Smooth muscle cell (in vitro differentiated cells): ENCODE measurements at regions not wholly inside any gene's neighbourhood (a gene's known extent, or its start where the extent isn't known, plus 50 kb on each side); places are given as distances from the start of the nearest gene placed in this dataset.

Source experiments
- DNase-seq: peaks from one replicate; lab custom pipeline; 2025; ENCODE audit not compliant: unreplicated experiment; lab: John Stamatoyannopoulos, UW
- H2AFZ ChIP-seq: fragments of 200-600 bp; sonication (generic); 2 replicates; pipeline ENCODE4 v1.6.0; 2016; ENCODE audit warnings: antibody characterized with exemption, low read depth, mild to moderate bottlenecking
- H3F3A ChIP-seq: fragments of 200-600 bp; sonication (generic); 2 replicates; pipeline ENCODE4 v1.6.0; 2017; ENCODE audit warnings: antibody characterized with exemption, low read depth
- H3K27ac ChIP-seq: fragments of 200-600 bp; sonication (generic); 2 replicates; pipeline ENCODE4 v1.5.1; 2016; ENCODE audit warnings: low read depth, mild to moderate bottlenecking
- H3K27me3 ChIP-seq: fragments of 200-600 bp; sonication (generic); 2 replicates; pipeline ENCODE4 v1.6.1; 2016; ENCODE audit warnings: low read depth, mild to moderate bottlenecking
- H3K36me3 ChIP-seq: fragments of 200-600 bp; sonication (generic); 2 replicates; pipeline ENCODE4 v1.5.1; 2016; ENCODE audit warnings: low read depth
- H3K4me1 ChIP-seq: fragments of 200-600 bp; sonication (generic); 2 replicates; pipeline ENCODE4 v1.5.1; 2016; ENCODE audit warnings: low read depth
- H3K4me2 ChIP-seq: fragments of 200-600 bp; sonication (generic); 2 replicates; pipeline ENCODE4 v1.6.0; 2016; ENCODE audit warnings: mild to moderate bottlenecking
- H3K4me3 ChIP-seq: fragments of 200-600 bp; sonication (generic); 2 replicates; pipeline ENCODE4 v1.5.1; 2016; ENCODE audit warnings: mild to moderate bottlenecking
- H3K79me2 ChIP-seq: fragments of 200-600 bp; sonication (generic); 2 replicates; pipeline ENCODE4 v1.6.0; 2016; ENCODE audit warnings: low read depth, mild to moderate bottlenecking
- H3K9ac ChIP-seq: fragments of 200-600 bp; sonication (generic); 2 replicates; pipeline ENCODE4 v1.6.0; 2016; ENCODE audit warnings: low read depth
- H3K9me3 ChIP-seq: fragments of 200-600 bp; sonication (generic); replicated peaks from 2 replicates; pipeline ENCODE4 v1.5.1; 2016; ENCODE audit warnings: low read depth
- H4K20me1 ChIP-seq: fragments of 200-600 bp; sonication (generic); 2 replicates; pipeline ENCODE4 v1.6.0; 2016; ENCODE audit warnings: low read depth
- CTCF ChIP-seq: fragments of 200-600 bp; sonication (generic); IDR thresholded peaks from 2 replicates; pipeline ENCODE4 v1.5.1; 2017; ENCODE audit warnings: borderline replicate concordance, mild to moderate bottlenecking, antibody characterized with exemption; ENCODE audit not compliant: insufficient read depth, poor library complexity, severe bottlenecking
- WGBS: methylation state at CpG from one replicate; pipeline ENCODE4 v1.1.7; 2016; ENCODE audit warnings: low lambda C conversion rate; 5-methylcytosine and 5-hydroxymethylcytosine counted together

DNA sequence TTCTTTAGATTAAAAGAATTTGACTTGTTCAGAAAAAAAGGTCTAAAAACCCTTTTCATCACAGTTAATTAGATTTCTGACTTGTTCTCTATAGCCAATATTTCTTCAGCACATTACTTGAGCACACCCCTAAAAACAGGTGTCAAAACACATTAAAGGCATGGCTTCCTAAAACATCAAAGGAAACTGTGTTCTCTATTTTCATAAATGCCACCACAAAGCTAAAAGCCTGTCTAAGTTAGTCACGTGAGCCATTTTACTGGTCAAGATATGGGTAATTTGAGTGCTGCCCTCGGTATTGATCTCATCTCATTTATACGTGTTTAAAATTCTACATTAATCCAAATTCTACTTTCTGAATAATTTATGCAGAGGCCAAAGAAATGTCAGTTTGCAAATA lies 580.5 kb downstream of the HAO1 start:
- H2AFZ ChIP-seq, result no peak overlapping the region
- no peak overlapping the region for H3K9ac ChIP-seq
- no peaks in the 10 kb centered on the region for H3K9me3 ChIP-seq
- peaks cover 23% of the 10 kb centered on the region for H3K4me1 ChIP-seq
- peaks cover 11% of the 10 kb centered on the region for H3K27me3 ChIP-seq
- no peak for DNase-seq
- no peak for TF ChIP-seq CTCF
- no peak overlapping the region for H3K4me3 ChIP-seq
- H3K36me3 ChIP-seq, result no peaks in the 10 kb centered on the region
- no peak overlapping the region for H3K4me2 ChIP-seq
- no peak overlapping the region for H3K27ac ChIP-seq
- H3F3A ChIP-seq, result no peaks in the 10 kb centered on the region
- 90% methylated on average over 3 of the region's 3 CpGs for WGBS
- no peaks in the 10 kb centered on the region for H3K79me2 ChIP-seq
- no peaks in the 10 kb centered on the region for H4K20me1 ChIP-seq

GRCh38 chr20:7361321-7361720 lies 578.9 kb downstream of the HAO1 start:
- Histone ChIP-seq H3K4me1 (peaks cover 23% of the 10 kb centered on the region), H4K20me1 (no peaks in the 10 kb centered on the region), H3K27ac (no peak overlapping the region), H3K27me3 (peaks cover 11% of the 10 kb centered on the region), H3K9ac (no peak overlapping the region), H3K79me2 (no peaks in the 10 kb centered on the region), H3K9me3 (no peaks in the 10 kb centered on the region), H3F3A (no peaks in the 10 kb centered on the region), H3K4me2 (no peak overlapping the region), H2AFZ (no peak overlapping the region), H3K36me3 (no peaks in the 10 kb centered on the region), H3K4me3 (no peak overlapping the region)
- no peak for DNase-seq
- 60% methylated on average over 3 of the region's 3 CpGs for WGBS
- TF ChIP-seq CTCF, result no peak

DNA sequence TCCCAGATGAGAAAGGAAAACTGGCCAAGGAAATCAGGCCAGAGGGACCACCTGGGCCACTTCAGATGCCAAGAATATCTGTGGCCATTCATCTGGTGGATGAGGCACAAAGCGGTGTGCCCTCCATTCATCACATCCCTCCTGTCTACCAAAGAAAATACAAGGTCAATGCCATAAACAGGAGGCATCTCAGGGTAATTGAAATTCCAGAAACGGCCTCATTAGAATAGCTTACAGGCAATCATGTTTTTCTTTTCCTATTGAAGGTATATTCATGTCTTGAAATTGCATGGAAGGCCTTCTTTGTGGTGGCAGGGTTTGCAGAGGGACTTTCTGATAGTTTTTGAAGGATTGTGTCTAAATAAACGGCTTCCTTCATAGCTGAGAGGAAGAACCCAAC lies 578.3 kb downstream of the HAO1 start:
- H3K9ac ChIP-seq, result no peak overlapping the region
- 95% methylated on average over 3 of the region's 3 CpGs for WGBS
- no peak overlapping the region for H2AFZ ChIP-seq
- H3K27ac ChIP-seq, result no peak overlapping the region
- H4K20me1 ChIP-seq, result no peaks in the 10 kb centered on the region
- no peak for TF ChIP-seq CTCF
- peaks cover 23% of the 10 kb centered on the region for H3K4me1 ChIP-seq
- no peak overlapping the region for H3K4me2 ChIP-seq
- H3K4me3 ChIP-seq, result no peak overlapping the region
- H3F3A ChIP-seq, result no peaks in the 10 kb centered on the region
- no peaks in the 10 kb centered on the region for H3K9me3 ChIP-seq
- H3K27me3 ChIP-seq, result peaks cover 11% of the 10 kb centered on the region
- DNase-seq, result no peak
- H3K36me3 ChIP-seq, result no peaks in the 10 kb centered on the region
- no peaks in the 10 kb centered on the region for H3K79me2 ChIP-seq

DNA sequence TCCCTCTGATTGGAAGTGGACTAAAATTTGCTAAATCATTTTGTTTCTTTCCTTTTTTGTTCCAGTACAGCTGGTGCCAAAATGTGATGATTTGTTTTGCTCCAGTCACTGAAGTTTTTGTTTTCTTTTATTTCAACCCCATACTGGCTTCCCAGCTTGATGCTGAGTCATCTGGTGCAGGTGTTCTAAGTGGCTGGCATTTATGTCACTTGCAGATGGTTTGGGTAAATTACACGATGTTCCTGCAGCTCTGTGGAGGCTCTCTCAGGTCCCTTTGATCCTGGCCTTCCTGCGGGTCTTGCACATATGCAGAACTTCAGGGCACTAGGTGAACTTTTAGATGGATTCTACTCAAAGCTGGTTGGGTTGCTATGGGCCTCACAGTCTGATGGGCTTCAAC lies 577.7 kb downstream of the HAO1 start:
- Histone ChIP-seq H2AFZ (no peak overlapping the region), H3F3A (no peaks in the 10 kb centered on the region), H3K36me3 (no peaks in the 10 kb centered on the region), H3K27ac (no peak overlapping the region), H3K4me1 (peaks cover 23% of the 10 kb centered on the region), H3K9me3 (no peaks in the 10 kb centered on the region), H3K79me2 (no peaks in the 10 kb centered on the region), H3K9ac (no peak overlapping the region), H3K4me3 (no peak overlapping the region), H3K27me3 (peaks cover 11% of the 10 kb centered on the region), H4K20me1 (no peaks in the 10 kb centered on the region), H3K4me2 (no peak overlapping the region)
- WGBS, result 78% methylated on average over 2 of the region's 2 CpGs
- TF ChIP-seq CTCF, result no peak
- no peak for DNase-seq
